ENCODE measurements at regions not wholly inside any gene's neighbourhood (a gene's known extent, or its start where the extent isn't known, plus 50 kb on each side); places are given as distances from the start of the nearest gene placed in this dataset.

DNA sequence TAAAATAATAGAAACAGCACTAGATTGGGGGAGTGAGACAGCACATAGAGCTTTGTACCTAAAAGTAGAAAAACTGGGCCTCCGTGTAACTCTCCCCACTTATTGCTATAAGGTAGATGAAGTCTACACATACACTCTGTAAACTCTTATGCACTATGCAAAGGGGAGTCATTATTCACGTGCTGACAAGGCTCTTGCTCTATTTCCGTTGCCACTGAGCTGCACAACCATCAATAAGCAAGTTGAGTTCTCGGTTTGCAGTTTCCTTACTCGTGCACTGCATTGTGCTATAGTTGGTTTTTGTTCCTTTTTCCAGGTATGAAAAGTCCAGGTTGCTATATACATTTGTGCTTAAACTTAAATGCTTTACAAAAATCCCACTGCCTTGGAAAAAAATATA is 294.0 kb upstream of the DACH1 start:
- no peak for DNase-seq
- Histone ChIP-seq H3K4me1 (no peaks in the 10 kb centered on the region), H3K4me3 (no peak overlapping the region), H3K27ac (no peak overlapping the region), H3K9me3 (no peaks in the 10 kb centered on the region), H3K27me3 (no peaks in the 10 kb centered on the region), H3K36me3 (no peaks in the 10 kb centered on the region)
- no peak for TF ChIP-seq POLR2A (IDR thresholded peaks at IDR 0.05)
- TF ChIP-seq, protein P1, sequence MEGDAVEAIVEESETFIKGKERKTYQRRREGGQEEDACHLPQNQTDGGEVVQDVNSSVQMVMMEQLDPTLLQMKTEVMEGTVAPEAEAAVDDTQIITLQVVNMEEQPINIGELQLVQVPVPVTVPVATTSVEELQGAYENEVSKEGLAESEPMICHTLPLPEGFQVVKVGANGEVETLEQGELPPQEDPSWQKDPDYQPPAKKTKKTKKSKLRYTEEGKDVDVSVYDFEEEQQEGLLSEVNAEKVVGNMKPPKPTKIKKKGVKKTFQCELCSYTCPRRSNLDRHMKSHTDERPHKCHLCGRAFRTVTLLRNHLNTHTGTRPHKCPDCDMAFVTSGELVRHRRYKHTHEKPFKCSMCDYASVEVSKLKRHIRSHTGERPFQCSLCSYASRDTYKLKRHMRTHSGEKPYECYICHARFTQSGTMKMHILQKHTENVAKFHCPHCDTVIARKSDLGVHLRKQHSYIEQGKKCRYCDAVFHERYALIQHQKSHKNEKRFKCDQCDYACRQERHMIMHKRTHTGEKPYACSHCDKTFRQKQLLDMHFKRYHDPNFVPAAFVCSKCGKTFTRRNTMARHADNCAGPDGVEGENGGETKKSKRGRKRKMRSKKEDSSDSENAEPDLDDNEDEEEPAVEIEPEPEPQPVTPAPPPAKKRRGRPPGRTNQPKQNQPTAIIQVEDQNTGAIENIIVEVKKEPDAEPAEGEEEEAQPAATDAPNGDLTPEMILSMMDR (IDR thresholded peaks at IDR 0.05), result no peak

DNA sequence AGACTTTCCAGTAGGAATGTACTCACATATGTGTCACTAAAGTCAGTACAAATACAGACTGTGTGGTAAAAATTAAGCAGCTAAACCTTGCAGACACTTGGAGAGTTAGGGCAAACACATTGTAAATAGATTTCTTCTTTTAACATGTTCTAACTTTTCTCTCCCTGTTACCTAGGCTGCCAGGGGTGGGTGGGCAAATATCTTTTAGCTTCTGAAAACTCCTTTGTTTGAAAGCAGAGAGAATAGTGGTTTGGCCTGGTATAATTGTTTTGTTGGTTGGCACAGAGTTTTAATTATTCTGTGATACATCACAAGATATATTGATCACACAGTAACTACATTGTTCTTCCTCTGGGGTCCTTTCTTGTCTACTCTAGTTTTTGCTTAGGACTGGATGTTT is 289.8 kb upstream of the DACH1 start:
- H3K4me1 ChIP-seq, result no peaks in the 10 kb centered on the region
- no peaks in the 10 kb centered on the region for H3K9me3 ChIP-seq
- no peak overlapping the region for H3K4me3 ChIP-seq
- no peak for TF ChIP-seq POLR2A (IDR thresholded peaks at IDR 0.05)
- TF ChIP-seq, protein P1 (IDR thresholded peaks at IDR 0.05), result no peak
- H3K27me3 ChIP-seq, result no peaks in the 10 kb centered on the region
- H3K36me3 ChIP-seq, result no peaks in the 10 kb centered on the region
- no peak overlapping the region for H3K27ac ChIP-seq
- DNase-seq, result no peak

DNA sequence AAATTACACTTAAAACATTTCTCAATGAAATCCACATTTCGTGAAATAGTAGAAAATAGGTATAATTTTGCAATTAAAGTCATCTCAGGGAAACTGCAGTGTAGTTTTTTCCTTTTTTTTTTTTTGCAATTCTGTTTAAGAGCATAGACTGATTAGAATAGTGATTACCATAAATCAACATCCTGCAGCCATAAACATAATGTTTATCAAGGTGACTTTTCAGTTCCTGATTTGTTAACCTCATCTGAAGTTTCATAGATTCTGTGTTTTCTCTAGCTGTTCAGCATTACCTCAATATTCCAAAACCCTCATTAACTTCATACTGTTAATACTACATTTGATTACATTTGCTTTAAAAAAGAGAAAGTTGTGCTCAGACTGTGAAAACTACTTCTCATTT is 286.3 kb upstream of the DACH1 start:
- TF ChIP-seq, protein P1 (IDR thresholded peaks at IDR 0.05), result no peak
- no peak for TF ChIP-seq POLR2A (IDR thresholded peaks at IDR 0.05)
- DNase-seq, result no peak
- H3K27ac ChIP-seq, result no peak overlapping the region
- H3K27me3 ChIP-seq, result no peaks in the 10 kb centered on the region
- H3K9me3 ChIP-seq, result no peaks in the 10 kb centered on the region
- no peaks in the 10 kb centered on the region for H3K4me1 ChIP-seq
- no peak overlapping the region for H3K4me3 ChIP-seq
- H3K36me3 ChIP-seq, result no peaks in the 10 kb centered on the region

DNA sequence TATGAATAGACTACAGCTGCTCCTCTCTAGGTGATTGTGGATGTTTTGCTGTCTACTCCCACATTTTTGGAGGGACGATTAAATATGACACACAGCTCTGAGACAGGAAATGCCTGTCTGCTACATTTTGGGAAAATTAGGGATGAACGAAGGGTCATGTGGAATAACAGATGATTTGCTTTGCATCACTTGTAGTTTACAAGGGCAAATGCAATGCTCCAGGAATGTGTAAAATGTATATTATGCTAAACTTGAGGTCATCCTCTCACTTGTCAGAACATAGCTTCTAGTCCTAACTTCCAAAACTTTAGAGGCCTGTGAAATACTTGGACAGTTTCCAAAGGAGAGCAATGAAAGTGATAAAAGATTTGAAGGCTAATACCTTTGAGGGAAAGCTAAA is 284.2 kb upstream of the DACH1 start:
- TF ChIP-seq POLR2A (IDR thresholded peaks at IDR 0.05), result no peak
- Histone ChIP-seq H3K4me3 (no peak overlapping the region), H3K9me3 (no peaks in the 10 kb centered on the region), H3K36me3 (no peaks in the 10 kb centered on the region), H3K27me3 (no peaks in the 10 kb centered on the region), H3K4me1 (no peaks in the 10 kb centered on the region), H3K27ac (no peak overlapping the region)
- no peak for DNase-seq

DNA sequence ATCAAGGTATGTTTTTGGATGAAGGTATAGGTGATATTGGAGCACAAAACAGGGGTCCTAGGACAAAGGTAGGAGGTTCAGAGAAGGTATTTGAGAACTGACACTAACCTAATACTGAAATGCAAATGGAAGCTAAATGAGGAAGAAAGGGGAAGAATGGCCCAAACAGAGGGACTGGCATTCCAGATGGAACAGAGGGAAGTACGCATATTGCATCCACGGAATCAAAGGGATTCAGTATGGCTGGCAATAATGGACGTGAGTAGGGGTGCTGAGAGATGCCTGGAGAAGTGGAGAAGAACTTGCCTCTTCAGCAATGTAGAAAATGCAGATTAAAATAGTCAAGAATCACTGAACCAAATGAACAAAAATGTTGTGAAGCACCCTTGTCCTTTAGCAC is 283.5 kb upstream of the DACH1 start:
- TF ChIP-seq POLR2A (IDR thresholded peaks at IDR 0.05), result no peak
- TF ChIP-seq, protein P1 (IDR thresholded peaks at IDR 0.05), result no peak

DNA sequence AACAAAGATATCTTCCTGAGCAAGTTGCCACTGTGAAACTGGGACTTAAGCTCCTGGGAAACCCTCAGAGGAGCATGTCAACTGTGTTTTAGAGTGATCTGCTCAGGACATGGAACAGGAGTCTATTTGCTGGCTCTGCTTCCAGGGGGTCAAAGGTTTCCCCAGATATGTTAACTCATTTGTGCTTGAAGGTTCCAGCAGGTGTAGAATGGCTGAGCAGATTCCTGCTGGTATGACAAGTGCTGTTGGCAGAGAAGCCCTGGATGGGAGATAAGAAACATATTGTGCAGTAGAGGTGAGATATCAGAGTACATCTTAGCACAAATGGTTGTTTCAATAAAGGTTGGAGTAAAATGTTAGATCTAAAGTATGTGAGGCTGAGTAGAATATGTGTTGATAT is 282.7 kb upstream of the DACH1 start:
- Histone ChIP-seq H3K27ac (no peak overlapping the region), H3K4me3 (no peak overlapping the region), H3K36me3 (no peaks in the 10 kb centered on the region), H3K27me3 (no peaks in the 10 kb centered on the region), H3K9me3 (no peaks in the 10 kb centered on the region), H3K4me1 (no peaks in the 10 kb centered on the region)
- no peak for DNase-seq
- TF ChIP-seq POLR2A (IDR thresholded peaks at IDR 0.05), result no peak
- TF ChIP-seq, protein P1 (IDR thresholded peaks at IDR 0.05), result no peak

More for the DNA sequence above, 283.5 kb upstream of the DACH1 start:
- H3K4me3 ChIP-seq, result no peak overlapping the region
- no peak for DNase-seq
- H3K36me3 ChIP-seq, result no peaks in the 10 kb centered on the region
- no peaks in the 10 kb centered on the region for H3K27me3 ChIP-seq
- H3K9me3 ChIP-seq, result no peaks in the 10 kb centered on the region
- no peaks in the 10 kb centered on the region for H3K4me1 ChIP-seq
- no peak overlapping the region for H3K27ac ChIP-seq

Data from Peyer's patch (tissue), 4 donors.